GM19239 (cell line): ENCODE measurements at regions not wholly inside any gene's neighbourhood (a gene's known extent, or its start where the extent isn't known, plus 50 kb on each side); places are given as distances from the start of the nearest gene placed in this dataset.

Experiments
- DNase-seq: peaks from one replicate; pipeline ENCODE4 v3.0.0; 2011; ENCODE audit warnings: low spot score; ENCODE audit not compliant: insufficient read length
- FAIRE-seq: peaks from 2 replicates; lab custom pipeline; 2011; peaks lifted over from hg19 to GRCh38; lab: Jason Lieb, UNC

DNA sequence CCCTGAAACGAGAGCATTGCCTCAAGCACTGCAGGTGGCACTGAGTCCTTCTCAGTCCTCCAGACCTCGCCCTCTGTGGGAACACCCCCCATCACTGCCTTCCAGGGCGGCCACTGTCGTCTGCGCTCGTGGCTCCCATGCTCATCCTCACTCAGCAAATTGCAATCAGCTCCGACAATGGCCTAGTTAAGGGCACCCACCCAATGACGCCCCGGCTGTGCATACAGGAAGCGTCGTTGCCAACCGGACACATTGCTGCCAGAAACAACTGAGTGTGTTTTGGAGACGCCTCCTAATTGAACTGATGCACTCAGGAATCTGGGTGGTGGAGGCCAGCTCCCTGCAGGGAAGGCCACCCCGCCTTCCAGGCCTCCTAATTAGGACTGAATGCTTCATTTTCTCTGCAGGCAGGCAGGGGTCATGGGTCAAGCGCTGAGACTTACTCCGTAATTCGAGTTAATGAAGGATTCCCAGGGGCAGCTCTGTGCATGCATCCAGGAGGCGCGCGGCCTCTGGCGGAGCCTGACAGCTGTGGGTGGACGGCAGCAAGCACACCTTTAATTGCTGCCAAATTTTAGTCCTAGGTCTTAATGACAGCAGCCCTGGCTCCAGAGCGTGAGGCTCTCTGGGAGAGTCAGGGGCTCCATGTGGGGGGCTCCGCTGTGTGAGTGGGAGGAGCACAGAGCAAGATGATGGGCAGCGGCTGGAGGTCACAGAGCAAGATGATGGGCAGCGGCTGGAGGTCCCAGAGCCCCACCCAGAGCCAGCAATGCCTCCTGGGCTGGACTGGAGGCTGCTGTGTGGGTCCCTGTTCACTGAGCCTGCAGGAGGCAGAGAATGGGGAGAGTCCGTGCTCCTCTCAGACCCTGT is 199.0 kb downstream of the BRD1 start:
- FAIRE-seq (no peak), DNase-seq (no peak)

DNA sequence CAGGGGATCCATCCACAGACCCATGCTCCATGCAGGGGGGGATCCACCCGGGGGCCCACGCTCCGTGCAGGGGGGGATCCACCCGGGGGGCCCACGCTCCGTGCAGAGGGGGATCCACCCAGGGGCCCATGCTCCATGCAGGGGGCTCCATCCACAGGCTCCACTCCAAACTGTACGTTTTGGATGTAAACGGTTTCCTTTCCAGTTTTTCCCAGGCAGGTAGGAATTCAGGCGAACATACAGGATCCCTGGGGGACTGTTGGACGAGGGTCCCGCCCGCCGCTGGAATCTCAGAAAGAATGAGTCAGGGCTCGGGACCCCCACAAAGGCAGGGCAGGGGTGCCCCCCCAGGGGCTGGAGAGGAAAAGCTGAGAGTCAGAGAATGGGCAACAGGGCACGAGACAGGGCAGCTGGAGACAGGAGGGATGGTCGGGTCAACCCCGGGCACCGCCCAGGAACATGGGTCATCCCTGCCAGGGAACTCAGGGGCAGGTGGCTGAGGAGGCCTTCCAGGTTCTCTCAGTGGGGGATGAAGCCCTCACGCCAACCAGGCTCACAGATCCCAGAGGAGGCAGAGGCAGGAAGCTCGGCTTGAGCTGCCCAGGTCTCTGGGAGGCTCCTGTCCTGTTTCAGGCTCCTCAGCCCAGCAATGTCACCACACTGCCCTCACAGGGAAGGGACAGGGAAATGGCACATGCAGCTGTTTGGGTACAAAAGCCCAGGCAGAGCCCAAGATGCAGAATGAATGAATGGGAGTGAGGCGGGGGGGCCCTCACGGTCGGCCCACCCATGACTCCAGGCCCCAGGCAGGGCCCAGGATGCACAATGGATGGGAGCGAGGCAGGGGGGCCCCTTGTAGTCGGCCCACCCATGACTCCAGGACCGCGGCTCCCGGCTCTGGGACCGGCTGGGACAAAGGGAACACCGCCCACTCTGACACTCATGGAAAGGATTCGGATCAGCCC is 200.2 kb downstream of the BRD1 start:
- no peak for DNase-seq
- no peak for FAIRE-seq

DNA sequence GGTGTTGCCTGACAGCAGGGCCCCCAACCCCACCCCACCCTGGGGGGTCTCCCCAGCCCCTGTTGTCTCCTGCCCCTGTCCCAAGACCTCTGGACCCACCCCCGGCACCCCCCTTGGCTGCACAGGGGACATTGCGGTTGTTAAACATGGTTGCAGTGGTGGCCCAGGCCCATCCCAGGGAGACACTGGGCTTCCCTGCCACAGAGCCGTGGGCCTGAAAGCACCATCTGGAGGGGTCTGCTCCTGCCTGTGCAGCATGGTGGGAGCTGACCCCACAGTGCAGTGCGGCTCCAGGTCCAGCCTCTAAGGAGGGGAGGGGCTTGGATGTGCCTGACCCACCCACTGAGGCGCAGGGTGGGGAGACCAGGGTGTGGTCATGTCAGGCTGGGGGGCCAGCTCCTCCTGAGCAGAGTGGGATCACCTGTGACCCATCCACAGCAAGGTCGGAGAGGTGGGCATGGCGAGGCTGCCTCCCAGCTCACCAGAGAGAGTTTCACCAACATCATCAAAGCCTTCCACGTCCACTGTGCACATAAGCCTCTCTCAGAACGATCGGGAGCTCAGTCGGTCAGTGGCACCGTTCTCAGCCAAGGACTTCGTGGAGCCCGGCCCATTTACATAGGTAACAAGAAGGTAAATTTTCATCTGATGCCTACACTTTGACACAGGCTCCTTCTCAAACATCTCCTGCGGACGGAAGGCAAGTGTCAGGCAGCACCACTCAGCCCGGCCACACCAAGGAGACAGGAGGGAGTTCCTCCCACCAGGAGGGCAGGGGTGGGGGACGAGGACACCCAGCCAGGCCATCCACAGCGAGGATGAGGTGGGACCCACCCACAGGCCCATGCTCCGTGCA is 201.1 kb downstream of the BRD1 start:
- DNase-seq (no peak), FAIRE-seq (no peak)

DNA sequence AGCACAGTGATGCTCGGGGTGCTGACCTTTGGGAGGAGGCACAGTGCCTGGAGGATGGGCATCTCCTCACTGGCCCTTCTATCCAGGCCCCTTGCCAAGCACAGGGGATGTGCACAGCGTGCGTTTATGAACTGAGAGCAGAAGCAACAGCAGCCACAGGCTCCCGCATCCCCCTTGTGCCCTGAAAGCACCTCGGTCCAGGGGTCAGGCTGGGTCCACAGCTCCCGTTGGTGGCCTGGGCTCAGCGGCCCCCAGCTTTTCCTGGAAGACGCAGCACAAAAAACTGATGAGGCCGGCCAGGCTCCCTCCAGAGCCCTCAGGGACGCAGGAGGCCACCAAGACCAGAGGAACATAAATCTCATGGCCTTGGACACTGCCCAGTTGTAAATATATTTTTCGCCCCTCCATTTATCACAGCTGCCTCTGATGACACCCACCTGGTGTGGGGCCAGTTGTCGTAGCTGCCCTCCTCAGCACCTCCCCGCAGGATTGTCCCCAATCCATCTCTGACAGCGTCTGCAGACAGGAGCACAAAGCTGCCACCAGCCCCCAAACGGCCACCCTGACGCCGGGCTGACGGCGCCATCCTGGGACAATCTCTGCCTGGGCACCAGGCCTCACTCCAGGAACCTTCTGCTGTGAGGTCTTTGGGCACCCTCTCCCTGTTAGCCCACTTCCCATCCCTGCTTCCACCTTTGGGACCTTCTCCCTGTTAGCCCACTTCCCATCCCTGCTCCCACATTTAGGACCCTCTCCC is 203.1 kb downstream of the BRD1 start:
- no peak for FAIRE-seq
- DNase-seq, result no peak

DNA sequence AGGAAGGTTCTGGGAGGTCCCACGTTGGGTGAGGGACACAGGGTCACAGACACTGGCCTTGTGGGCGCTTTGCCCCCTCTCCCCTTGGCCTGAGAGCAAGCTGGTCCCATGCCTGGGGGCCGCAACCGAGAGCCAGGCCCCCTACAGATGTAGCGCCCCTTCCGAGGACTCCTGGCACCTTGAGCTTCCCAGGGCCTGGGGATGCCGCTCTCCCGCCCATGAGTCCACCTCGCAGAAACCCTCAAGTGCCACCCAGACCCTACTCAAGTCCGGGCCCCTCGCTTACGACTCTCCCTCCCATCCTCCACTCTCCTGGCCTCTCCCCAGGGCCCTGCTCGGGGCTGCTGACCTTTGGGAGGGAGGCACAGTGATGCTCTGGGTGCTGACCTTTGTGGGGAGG is 204.0 kb downstream of the BRD1 start:
- FAIRE-seq, result no peak
- DNase-seq, result no peak

DNA sequence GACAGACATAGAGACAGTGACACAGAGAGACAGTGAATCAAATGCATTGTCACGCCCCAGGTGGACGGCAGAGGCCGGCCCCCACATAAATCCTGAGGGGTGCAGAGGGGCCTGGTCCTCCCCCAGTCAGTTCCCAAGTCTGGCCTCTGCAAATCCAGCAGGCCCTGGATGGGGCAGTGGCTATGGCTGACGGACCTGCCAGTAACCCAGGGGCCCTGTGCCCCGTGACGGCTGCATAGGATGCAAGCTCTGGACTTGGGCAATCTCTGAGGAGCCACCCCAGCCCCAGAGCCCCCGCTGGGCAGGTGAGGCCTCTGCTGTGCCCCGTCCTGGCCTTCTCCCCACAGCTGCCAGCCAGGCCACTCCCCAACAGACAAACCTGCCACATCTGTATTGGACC is 204.5 kb downstream of the BRD1 start:
- DNase-seq, result no peak
- FAIRE-seq, result no peak

DNA sequence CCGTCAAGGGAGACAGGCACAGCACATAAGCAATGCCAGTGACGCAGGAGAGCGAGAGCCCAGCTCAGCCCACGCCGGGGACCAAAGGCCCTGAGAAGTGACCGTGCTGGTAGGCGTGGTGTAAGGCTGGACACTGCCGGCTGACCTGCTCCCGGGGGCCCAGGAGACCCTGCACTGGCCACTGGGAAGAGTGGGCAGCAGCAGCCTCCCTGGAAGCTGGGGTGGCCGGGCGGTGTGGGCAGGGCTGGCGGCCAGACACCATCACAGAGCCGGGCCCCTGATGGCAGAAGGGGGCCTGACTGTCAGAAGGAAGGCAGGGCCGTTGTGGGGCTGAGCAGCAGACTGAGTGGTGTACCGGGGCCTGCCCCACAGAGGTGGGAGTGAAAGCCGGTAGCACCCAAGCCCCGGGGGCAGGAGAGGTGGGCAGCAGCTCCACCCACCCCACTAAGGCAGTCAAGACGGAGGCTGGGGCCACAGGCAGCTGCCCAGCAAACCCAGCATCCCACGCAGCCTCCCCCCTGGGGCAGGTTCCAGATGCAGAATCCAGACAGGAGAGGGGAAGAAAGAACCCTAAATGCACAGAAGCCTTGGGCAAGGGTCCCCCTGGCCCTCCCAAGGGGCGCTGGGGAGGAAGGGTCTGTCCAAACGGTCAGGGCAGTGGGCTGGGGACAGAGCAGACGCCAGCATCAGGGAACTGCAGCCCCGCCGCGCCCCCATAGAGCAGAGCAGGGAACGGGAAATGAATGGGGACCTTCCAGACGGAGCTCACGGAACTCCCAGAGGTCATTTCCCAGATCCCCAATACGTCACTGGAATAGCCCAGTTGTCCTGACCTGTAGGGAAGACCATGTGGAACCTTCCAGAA is 205.2 kb downstream of the BRD1 start:
- DNase-seq (no peak), FAIRE-seq (no peak)

DNA sequence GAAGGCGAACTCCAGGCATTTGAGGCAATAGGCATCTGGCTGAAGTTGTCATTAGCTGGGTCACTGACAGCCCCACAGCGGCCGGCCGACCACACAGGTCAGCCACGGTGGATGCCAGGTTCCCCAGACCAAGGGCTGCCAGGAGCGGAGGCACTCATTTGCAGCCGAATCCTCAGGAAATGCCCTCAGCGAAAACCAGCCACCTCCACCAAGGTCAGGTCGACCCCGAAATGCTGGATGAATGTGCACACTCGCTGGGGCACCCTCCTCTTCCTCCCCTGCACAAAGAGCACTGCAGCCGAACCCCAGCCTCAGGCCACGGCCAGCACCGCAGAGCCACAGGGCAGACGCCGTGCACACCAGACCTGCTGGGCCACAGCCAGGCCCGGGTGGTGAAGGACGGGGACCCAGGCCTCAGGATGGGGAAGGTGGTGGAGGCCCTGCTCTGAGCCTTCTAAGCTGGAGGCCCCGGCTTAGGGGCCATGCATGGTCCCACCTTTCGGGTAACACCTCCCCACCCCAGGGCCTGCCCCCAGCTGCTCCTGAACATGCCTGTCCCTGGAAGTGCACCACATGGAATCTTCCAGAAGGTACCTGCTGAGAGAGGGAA is 206.0 kb downstream of the BRD1 start:
- FAIRE-seq (no peak), DNase-seq (no peak)

DNA sequence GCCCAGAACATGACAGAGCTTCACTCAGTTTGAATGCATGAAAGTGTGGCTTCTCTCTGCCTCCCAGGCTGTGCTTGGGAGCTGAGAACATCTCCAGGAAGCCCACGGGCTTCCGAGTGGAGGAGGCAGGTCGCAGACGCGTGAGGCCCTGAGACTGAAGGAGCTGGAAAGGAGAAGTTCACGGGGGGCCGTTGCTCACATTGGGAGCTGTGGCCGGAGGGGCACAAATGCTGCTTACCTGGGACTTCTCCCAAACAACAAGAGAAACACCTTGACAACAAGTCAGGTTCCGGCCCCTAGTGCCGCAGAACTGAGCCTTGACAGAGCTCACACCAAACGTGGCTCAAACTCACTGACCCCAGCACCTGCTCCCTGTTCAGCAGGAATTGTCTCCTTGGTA is 207.0 kb downstream of the BRD1 start:
- FAIRE-seq (no peak), DNase-seq (no peak)

DNA sequence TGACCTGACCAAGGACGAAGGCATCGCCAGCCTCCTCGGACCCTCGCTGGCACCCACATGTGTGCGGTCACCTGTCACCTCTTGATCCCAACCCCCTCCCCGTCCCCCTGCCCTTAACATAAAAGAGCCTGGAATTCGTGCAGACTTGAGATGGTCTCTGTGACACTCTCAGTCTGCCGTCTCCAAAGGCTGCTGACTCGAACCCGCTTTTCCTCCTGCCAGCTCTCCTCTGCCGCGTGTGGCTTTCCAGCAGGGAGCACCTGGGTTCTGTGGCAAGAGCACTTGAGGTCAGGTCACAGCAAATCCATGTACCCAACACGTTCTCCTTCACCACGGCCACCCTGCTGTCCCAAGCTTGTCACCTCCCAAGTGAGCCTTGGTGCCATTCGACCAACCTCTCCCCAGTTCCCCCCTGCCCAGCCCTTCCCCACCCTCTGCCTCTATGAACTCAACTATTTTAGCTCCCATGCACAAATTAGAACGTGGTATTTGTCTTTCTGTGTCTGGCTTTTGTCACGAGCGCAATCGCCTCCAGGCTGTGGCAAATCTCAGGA is 207.6 kb downstream of the BRD1 start:
- FAIRE-seq (no peak), DNase-seq (no peak)

DNA sequence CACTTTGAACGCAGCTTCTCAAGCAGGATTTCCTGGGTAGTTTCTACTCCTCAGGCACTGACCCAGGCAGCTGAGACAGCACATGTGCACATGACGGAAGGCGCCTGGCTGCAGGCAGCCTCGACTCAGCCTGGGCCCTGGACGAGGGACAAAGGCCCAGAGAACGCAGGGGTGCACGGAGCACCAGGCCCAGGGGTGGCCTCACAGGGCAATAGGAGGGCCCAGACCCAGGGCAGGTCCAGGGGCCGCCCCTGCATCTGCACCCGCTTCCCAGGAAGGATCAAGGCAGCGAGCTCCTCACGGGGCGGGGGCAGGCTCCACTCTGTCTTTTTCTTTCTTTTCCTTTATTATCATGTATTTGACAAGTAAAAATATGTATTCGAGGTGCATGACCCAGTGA is 208.4 kb downstream of the BRD1 start:
- DNase-seq (no peak), FAIRE-seq (no peak)

DNA sequence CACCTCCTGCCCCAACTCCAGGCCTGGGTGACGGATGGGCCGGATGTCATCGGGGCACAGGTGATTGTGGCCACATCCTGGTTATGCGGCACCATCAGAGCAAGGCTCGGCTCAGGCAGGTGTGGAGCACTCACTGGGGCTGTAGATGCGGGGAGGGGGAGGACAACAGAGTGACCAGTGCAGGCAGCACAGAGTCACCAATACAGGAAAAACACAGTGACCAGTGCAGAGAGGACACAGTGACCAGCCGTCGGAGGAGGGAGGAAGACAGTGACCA is 209.1 kb downstream of the BRD1 start:
- FAIRE-seq (no peak), DNase-seq (no peak)

DNA sequence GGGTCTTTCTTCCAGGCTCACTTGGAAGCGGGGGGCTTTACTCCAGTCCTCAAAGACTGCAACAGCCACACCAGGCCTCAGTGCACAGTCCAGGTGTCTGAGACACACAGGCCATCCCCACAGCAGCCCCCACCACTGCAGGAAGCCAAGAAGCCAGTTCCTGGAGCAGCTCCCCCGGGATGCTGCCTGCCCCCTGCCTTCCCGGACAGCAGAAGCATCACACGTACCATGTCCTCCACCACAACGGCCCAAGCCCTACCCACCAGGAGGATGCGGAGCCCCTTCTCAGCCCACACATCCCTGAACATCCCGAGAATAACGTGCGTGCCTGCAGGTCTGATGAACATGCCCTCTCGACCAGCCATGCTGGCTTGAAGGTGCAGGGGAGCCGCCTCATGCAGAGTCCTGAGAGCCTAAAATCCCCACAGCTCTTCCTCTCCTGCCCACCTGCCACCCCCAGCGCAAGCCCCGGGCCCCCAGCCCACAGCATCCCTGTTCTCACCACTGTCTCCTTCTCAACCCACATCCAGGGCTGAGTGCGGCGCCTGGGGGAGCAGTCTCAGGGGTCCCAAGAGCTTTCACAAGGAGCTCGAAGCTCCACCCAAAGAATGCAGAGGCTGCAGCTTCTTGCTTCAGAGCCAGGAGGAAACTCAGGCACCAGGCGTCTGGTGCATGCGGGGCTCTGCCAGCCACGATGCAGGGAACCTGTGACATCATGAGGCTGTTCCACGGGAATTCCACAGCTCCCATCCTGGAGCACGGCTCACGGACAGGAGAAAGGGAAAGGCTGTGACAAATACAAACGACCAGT is 209.6 kb downstream of the BRD1 start:
- FAIRE-seq (no peak), DNase-seq (no peak)

DNA sequence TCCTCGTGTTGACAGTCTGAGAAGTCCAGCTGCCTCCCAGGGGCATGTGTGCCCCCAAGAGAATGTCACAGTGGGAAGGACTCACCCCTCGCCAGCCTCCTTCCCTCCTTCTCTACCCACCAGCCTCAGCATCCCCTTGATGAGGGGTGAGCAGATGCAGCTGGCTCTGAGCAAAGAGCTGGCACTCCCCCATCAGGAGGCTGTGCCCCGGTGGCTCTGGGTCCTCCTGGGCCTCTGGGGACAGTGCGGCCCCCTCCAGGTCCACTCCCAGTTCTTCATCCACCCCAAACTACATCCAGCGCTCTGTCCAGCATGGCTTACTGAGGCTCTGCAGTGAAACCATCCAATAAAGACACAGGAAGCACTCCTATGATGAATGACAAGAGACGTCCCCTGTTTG is 210.4 kb downstream of the BRD1 start:
- DNase-seq (no peak), FAIRE-seq (no peak)

DNA sequence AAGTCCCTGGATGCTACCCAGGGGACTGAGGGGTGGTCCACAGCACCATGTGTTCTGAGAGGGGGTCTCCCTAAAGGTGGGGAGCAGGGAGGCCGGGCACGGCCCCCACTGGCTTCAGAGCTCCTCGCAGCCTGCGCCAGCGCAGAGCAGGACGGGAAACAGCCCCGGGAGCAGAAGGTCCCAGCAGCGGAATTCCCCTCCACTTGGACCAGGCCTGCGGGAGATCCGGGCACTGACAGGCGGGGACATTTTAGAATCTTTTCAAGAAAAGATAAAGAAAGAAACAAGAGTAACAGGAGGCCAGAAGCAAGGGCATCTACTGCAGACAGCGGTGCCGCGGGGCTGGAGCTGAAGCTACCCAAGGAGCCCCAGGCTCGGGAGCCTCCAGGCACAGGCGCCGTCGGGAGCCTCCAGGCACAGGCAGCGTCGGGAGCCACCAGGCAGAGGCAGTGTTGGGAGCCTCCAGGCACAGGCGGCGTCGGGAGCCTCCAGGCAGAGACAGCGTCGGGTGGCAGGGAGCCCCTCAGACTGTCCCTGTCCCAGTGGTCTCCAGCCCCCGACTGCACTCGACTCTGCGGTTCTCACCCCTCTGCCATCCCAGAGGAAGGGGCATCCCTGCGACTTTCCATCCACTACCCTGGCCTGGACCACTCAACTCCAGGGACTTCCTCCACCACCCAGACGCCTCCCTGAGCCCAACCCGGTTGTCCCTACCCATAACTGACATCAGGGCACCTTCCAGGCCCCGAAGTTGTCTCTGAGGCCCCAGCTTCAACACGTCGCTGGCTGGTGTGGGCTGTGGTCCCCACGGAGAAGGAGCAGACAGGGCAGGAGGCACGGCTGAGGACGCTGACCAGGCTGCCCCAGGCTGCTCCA is 211.1 kb downstream of the BRD1 start:
- FAIRE-seq (no peak), DNase-seq (no peak)
